Astrocyte of the cerebellum (primary cell): ENCODE measurements at regions not wholly inside any gene's neighbourhood (a gene's known extent, or its start where the extent isn't known, plus 50 kb on each side); places are given as distances from the start of the nearest gene placed in this dataset.

Source experiments
- DNase-seq: peaks from one replicate; pipeline ENCODE4 v3.0.0-alpha.2; 2011; ENCODE audit warnings: low read depth
- H3K4me3 ChIP-seq: 2 replicates; pipeline ENCODE4 v1.5.1; 2011; ENCODE audit warnings: mild to moderate bottlenecking, low read depth, low read length, moderate library complexity
- in situ Hi-C: cut with HindIII; loops from 2 replicates; pipeline ENCODE4 v1.10.0; 2017; ENCODE audit warnings: low sequenced_read_pairs
- TF ChIP-seq, protein P1 (sequence below): IDR thresholded peaks from 2 replicates; pipeline ENCODE4 v1.5.1; 2012; ENCODE audit warnings: low read length, low read depth, moderate library complexity, mild to moderate bottlenecking; ENCODE audit errors: missing control alignments

GRCh38 chr3:5726621-5727020 lies 539.1 kb downstream of the EDEM1 start:
- H3K4me3 ChIP-seq = no peak overlapping the region
- no peak for DNase-seq
- in situ Hi-C loops = no loop called here
- TF ChIP-seq, protein P1, sequence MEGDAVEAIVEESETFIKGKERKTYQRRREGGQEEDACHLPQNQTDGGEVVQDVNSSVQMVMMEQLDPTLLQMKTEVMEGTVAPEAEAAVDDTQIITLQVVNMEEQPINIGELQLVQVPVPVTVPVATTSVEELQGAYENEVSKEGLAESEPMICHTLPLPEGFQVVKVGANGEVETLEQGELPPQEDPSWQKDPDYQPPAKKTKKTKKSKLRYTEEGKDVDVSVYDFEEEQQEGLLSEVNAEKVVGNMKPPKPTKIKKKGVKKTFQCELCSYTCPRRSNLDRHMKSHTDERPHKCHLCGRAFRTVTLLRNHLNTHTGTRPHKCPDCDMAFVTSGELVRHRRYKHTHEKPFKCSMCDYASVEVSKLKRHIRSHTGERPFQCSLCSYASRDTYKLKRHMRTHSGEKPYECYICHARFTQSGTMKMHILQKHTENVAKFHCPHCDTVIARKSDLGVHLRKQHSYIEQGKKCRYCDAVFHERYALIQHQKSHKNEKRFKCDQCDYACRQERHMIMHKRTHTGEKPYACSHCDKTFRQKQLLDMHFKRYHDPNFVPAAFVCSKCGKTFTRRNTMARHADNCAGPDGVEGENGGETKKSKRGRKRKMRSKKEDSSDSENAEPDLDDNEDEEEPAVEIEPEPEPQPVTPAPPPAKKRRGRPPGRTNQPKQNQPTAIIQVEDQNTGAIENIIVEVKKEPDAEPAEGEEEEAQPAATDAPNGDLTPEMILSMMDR = no peak

GRCh38 chr3:5727743-5728484 lies 540.4 kb downstream of the EDEM1 start:
- no peak overlapping the region for H3K4me3 ChIP-seq
- in situ Hi-C loops = no loop called here
- TF ChIP-seq, protein P1 = no peak
- DNase-seq = no peak

- H3K4me3 ChIP-seq = no peak overlapping the region
- in situ Hi-C loops = no loop called here
- TF ChIP-seq, protein P1 = no peak
- DNase-seq = no peak
Measured at GRCh38 chr3:5729852-5730251, 542.3 kb downstream of the EDEM1 start.

GRCh38 chr3:5731100-5731499 lies 543.6 kb downstream of the EDEM1 start:
- in situ Hi-C loops = no loop called here
- no peak for DNase-seq
- TF ChIP-seq, protein P1 = no peak
- no peak overlapping the region for H3K4me3 ChIP-seq

- in situ Hi-C loops = no loop called here
- TF ChIP-seq, protein P1 = no peak
- no peak for DNase-seq
- no peak overlapping the region for H3K4me3 ChIP-seq
Measured at GRCh38 chr3:5732081-5732480, 544.6 kb downstream of the EDEM1 start.

DNA sequence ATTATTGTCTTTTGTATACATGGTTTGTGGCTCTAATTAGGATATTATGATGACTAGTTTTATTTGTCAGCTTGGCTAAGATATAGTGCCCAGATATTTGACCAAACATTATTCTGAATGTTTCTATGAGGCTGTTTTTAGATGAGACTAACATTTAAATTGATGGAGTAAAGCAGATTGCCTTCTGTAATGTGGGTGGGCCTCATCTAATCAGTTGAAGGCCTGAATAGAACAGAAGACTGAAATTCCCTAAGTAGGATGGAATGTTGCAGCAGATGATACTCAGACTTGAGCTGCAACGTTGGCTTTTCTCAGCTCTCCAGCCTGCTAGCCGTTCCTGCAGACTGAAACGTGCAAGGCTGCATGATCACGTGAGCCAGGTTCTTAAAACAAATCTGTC lies 546.5 kb downstream of the EDEM1 start:
- no peak for DNase-seq
- in situ Hi-C loops = no loop called here
- no peak overlapping the region for H3K4me3 ChIP-seq
- TF ChIP-seq, protein P1 = no peak
